HK-2 (cell line): ENCODE measurements at regions not wholly inside any gene's neighbourhood (a gene's known extent, or its start where the extent isn't known, plus 50 kb on each side); places are given as distances from the start of the nearest gene placed in this dataset.

Experiments used
- DNase-seq: peaks from one replicate; pipeline ENCODE4 v3.0.0-alpha.2; 2018; ENCODE audit not compliant: unreplicated experiment

DNA sequence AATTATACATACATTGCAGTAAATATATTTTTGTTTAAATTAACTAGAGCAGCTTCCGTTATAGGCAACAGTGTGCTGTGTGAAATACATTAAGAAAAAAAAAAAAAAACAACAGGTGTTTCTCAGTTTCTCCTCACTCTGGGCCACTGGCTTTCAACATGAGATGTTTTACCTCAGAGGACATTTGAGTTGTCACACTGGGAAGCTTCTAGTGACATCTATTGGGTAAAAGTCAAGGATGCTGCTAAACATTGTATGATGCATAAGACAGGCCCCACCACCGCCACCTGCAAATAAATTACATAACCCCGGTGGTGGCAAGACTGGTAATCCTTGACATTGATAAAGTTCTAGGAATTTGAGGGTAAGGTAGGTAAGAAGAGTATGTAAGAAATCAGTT, 1512.2 kb downstream of the C4orf33 start:
- no peak for DNase-seq

DNA sequence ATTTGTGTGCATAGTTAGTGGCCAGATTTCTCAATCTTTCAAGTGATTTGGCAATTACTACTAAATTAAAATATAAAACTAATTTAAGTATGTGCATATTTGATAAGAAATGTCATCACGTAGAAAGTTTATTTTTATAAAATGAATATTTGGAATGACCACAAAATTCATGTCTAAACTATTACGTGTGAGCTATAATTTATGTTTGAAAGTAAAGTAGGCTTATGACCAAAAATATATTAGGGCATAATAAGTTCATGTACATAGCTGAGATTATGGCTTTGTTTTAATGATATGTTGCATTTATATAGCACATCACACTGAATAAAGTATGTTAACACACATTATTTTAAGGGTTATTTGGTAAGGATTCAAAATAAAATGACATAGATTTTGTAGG, 1532.6 kb downstream of the C4orf33 start:
- no peak for DNase-seq

DNA sequence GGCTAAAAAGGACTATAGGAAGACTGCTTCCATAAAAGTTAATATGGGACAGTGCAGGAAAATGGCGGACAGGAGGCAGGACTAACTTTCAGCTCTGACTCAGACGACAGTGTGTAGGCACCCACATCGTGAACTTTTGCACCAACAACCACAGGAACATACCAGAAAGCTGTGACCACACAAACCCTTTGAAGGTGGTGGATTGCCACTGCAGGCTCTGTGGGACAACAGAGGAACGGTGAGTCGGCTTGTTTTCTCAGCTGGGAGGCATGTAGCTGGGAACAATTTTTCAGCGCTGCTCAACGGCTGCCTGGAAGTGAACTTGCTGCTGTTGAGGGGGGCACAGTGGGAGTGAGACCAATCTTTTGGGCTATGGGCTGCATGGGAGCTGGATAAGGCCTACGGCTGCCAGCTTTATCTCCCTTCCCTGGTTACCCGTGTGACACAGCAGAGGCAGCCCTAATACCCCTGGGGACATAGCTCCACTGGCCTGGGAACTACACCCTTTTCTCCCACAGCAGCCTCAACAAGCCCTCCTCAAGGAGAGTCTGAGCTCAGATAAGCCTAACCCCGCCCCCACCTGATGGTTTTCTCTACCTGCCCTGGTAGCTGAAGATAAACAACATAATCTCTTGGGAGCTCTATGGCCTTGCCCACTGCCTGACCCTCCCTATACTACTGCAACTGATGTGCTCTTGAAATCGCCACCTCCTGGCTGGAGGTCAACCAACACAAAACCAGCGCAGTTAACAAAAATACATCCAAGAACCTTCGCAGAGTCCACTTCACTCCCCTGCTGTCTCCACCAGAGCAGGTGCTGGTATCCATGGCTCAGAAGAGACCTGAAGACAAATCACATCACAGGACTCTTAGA, 1537.0 kb downstream of the C4orf33 start:
- no peak for DNase-seq

DNA sequence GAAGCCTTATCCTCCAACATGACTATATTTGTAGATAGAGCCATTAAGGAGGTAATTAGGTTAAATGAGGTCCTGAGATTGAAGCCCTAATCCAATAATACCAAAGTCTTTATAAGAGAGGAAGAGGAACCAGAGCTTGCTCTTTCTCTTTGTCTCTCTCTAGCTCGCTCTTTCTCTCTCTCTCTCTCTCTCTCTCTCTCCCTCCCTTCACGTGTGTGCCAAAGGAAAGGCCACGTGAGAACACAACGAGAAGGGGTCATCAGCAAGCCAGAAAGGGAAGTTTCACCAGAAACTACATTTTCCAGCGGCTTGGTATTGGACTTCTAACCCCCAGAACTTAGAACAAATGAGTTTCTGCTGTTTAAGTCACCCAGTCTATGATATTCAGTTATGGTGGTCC, 1540.5 kb downstream of the C4orf33 start:
- no peak for DNase-seq

DNA sequence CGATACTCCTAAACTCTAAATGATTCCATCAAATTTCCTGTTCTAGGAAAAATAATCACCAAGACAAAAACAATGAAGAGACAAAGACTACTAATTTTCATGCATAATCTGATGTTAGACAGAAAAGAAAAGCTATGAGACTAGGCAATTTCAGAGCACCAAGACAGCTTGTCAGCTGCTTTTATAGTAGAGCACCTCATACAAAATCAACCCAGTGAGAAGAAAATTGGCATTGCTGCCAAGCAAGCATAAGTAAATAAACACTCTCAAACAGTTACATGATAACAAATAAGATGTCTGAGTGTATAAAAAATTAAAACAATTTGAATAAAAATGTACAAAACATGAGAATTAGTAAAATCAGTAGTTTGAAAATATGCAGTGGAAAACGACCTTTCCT, 1544.6 kb downstream of the C4orf33 start:
- no peak for DNase-seq

DNA sequence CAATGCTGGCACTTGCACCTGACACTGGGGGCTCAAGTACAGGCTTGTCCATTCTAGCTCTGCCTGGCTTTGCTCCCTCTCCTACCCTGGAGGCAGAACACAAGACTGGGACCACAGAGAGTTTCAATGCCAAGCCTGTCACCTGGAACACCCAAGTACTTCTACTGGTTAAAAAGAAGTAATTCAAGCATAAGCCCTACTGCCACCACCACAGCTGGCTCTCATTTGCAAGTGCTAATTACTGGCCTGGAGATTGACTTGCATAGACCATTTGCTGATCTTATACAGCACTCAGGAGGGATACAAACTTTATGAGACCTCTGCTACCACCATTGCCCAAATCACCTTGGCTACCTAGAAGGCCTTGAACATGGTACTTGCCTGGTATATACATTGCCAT, 1550.9 kb downstream of the C4orf33 start:
- DNase-seq, result no peak

DNA sequence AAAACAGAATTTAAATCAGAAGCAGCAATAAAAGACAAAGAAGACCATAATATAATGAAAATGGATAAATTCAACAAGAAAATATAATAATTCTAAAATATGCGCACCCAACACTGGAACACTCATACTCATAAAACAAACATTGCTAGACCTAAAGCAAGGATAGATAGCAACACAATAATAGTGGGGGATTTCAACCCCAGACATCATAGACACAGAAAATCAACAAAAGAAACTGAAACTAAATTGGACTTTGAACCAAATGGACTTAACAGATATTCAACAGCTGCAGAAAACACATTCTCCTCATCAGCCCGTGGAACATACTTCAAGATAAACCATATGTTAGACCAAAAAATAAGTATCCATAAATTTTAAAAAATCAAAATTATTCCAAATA, 1552.6 kb downstream of the C4orf33 start:
- no peak for DNase-seq

DNA sequence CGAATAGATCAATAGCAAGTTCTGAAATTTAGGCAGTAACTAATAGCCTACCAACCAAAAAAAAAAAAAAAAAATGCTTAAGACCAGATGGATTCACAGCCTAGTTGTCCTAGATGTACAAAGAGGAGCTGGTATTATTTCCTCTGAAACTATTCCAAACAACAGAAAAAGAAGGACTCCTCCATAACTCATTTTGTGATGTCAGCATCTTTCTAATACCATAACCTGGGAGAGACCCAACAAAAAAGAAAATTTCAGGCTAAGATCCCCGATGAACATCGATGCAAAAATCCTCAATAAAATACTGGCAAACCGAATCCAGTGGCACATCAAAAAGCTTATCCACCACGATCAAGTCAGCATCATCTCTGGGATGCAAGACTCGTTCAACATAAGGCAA, 1557.9 kb downstream of the C4orf33 start:
- DNase-seq, result no peak

DNA sequence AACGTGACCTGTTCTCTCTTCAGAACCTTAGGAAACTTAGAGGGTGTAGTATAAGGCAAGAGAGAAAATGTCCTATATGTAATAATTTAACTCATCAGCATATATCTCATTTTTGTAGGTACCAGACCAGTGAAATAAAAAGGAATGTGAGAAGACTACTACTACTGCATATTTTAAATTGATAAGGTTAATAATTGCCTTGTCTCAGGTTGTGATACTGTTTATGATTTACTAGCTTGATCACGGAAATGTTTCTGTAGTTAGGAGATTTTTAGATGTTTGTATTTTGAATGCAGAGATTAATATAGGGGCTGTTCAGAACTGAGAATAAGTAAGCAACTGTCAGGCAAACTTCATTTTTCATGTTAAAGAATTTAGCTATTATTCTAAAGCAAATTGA, 1563.4 kb downstream of the C4orf33 start:
- no peak for DNase-seq

DNA sequence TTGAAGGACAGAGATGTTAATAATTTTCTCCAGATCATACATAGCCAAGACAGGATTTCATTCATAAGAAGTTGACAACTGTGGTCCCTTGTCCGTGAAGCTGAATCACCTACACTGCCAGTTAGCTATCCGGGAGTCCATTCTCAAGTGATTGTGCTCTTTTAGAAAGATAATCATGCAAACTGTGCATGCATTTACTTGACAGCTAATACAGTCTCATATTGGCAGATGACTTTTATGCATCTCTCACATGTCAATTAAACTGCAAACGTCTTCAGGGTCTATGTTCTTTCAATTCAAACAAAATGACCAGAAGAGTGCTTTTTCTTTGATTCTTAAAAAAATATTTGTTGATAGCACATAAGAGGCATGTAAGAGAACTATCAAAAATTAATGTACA, 1572.9 kb downstream of the C4orf33 start:
- no peak for DNase-seq

DNA sequence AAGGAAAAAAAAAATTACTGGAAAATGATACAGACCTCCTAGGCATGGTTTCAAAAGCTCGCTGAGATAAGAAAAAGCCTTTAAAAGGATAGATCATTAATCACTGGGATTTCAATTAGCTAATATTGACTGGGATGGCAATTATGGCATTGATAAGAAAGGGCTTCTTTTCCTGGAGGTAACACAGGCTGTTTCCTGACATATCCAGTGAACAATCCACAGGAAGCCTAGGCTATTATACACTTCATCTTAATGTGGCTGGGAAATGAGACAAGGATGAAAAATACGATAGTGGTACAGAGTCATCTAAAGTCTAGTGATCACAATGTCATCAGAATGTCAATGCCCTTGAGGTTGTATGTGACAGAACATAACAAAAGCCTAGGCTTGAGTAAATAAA, 1579.3 kb downstream of the C4orf33 start:
- DNase-seq, result no peak

DNA sequence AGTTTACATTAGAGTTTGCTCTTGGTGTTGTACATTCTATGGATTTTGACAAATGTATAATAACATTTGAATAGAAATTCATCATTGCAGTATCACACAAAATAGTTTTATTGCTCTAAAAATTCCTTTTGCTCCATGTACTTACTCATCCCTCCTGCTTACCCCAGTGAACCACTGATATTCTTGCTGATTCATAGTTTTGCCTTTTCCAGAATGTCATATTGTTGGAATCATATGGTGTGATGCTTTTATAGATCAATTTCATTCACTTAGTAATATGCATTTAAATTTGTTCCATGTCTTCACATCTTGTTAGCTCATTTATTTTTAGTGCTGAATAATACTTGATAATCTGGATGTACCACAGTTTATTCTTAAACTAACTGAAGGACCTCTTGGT, 1593.2 kb downstream of the C4orf33 start:
- DNase-seq, result no peak

DNA sequence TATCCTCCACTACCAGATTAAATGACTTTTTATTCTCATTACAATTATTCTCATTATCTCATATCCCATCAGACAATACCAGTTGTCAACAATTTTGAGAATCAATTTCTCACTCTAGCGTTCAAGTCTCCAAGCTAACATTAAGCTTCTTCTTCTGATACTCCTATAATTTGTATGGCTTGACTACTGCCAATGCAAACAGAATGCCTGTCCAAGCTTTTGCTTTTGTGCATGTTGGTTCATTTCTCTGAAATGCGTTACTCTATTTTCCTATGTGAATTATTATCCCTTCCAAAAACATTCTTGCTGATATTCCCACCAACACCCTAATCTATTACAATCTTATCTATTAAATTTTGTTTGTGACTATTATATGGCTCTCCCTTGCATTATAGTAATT, 1602.3 kb downstream of the C4orf33 start:
- DNase-seq, result no peak

DNA sequence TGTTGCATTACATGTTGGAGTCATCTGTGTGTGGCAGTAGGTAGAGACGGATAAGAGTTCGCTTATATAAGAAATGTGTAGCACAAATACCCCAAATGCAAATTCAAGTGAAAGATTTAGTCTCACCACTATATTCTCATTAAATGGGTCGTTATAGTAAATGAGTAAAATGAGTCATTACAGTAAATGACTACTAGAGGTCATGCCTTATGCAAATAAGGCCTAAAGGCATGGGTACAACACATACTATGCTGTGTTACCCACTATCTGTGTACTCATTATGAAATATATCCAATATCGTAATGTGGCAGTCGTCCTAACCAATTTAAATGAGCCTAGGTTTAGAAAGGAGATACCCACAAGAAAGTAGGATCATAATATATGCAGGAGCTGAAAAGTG, 1603.1 kb downstream of the C4orf33 start:
- DNase-seq, result no peak

DNA sequence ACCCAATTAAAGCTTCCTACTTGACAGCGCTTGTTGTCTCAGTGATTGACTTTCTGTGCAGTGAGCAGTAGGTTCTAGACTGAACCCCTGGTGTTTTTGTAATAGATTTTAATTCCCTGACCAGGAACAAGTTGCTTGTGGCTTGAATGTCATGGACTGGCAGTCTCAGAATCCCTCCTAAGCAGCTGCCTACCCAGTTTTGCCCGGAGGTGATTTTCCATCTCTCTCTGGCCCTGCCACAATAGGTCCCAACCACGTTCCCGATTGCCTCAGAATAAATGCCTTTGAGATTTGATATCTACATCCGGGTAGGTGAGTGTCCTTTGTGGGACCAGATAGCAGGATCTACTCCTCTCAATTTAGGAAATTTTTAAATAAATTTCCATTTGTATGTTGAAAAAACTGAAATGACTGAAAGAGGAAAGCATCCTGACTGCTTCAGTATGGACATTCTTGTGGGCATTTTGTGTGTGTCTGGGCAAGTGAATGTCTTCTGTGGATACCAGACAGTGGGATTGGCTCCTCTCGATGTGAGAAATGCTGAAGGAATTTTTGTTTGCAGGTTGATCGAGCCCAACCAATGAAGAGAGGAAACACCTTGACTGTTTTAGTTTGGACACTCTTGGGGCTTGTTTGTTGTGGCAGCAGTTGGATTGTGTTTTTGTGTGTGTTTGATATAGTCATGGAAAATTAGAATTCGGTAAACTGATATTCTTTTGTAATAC, 1607.4 kb downstream of the C4orf33 start:
- peak; percentile 2 for DNase-seq

DNA sequence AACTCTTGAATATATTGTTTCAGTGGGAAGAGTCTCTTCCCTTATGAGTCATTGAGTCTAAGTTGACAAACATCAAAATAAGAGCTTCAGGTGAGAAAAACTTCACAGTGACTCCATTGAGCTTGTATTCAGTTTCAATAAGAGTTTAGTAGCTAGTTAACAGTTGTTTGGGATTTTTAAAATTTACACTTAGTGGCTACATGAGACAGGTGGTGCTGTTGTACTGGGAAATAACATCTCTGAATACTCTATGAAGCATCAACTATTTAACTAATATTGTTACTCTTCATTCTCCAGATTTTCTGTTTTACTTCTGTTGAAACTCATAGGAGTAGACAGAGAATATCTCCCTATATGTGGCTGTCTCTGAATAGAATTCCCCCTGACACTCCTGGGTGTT, 1609.1 kb downstream of the C4orf33 start:
- DNase-seq, result no peak

DNA sequence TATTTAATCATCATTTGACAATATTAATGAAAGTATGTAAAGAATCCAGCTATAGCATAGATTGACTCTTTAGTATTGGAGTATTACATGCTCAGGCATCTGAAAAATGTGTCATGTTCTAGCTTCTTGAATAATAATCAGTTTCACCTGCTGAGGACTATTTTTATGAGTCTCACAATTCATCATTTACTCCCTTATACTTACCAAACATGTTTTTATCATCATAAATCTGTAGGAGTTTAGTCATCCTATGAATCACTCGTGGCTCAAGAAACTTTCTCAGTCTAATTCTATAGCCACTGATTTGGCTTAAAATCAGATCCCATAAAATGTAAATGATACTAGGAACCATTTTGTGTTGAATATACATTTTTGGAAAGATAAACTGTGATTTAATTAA, 1616.1 kb downstream of the C4orf33 start:
- no peak for DNase-seq

DNA sequence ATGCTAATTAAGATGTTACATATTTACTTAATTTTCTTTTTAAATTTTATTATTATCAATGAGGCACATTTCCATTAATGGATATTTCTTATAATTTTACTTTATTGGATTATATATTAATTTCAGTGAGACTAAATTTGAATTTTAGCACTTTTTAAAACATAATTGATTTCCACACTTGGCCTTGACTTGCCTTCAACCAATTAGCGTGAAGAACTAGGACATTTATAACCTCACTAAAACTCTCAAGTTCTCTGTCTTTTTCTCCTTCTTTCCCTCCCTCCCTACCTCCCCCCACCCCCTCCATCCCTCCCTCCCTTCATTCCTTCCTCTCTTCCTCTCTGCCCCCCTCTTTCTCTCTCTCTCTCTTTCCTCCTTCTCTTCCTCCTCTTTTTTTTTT, 1618.1 kb downstream of the C4orf33 start:
- no peak for DNase-seq

DNA sequence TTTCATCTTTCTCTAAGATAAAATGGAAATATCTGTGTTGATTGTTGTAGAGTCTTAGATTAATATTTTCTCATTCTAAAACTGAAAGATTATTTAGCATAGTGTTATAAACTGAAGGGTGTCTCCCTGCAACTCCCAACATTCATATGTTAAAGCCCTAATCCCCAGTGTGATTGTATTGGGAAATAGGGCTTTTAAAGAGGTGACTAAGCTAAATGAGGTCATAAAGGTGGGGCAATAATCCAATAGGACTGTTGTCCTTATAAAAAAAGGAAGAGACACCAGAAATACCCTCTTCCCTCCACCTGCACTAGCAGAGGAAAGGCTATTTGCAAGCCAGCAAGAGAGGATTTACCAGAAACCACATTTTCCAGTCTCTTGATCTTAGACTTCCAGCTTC, 1626.4 kb downstream of the C4orf33 start:
- DNase-seq, result no peak

DNA sequence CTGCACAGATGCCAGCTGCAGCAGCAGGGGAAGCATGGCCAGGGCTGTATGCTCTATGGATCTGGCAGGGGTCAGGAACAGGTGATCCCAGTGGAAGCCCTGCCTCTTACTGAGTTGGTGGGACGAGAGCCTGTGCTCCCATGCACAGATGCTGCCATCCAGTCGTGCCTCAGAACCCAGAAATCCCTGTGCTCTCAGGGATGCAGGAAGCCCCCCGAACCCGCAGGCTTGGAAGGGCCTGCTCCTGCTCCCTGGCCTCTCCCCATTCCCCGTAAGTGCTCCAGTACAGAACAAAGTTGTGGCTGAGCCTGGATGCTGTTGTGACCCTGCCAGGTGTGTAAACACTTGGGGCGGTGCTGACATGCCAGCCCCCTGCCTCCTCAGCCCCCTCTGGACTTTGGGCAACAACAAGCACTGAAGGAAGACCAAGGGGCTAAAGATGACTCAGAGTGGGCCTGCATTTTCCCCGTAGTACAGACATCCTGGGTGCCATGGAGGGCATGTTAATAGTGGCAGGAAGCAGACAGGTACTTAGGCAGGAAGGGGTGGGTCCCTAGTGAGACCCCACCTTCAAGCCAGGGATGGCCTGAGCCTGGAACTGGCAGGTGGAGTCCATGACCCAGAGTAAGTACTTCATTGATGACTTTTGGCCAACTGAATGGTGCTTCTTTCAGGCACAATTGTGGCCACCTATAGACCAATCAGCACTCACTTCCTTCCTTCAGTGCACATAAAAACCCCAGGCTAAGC, 1640.7 kb downstream of the C4orf33 start:
- no peak for DNase-seq

DNA sequence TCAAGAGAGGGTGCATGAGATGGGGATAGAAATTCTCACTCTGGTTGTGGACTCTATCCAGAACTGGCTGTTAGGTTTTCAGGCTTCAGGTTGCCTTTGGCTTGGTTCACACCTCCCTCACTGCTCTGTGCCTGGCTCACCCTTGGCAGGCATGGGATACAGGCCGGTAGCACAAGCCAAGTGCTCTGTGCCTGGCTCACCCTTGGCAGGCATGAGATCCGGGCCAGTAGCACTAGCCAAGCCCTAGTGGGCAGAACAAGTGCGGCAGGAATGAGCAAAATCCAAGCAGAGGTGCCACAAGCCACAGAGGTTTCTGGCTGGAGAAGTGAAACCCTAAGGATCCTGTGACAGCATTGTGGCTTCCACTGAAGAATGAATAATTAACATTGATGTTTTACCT, 1642.3 kb downstream of the C4orf33 start:
- no peak for DNase-seq

DNA sequence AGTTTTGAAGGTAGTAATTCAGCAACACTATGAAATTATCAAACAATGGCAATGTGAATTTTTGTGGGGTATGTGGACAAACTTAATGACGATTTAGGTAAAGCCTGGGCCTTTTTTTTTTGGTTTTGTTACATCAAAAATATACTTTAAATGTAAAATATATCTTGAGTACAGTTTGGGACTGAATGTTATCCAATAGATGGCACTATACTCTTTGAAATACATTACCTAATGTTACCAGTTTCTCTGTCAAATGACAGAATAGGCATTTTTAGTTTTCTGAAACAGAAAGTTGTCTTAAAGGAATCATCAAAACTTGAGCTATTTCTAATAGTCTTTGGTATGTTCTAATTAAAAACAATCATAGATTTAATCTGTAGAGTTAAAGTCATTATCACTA, 1651.9 kb downstream of the C4orf33 start:
- no peak for DNase-seq

DNA sequence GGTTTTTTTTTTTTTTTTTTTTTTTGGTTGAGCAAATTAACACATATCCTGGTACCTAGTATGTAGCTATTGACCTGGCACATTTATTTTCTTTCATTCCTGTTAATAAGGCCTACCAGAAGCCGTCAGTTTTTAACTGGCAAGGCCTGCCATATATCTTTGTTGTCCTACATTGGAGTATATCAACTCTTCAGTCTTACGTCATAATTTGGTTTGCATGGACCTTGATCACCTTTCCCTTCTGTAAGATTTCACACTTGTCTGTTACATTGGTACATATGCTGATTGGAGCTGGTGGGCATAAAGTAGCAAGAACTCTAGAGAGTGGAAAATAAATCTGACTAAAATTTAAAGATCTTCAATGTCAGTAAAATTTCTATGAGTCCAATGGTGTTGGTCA, 1658.0 kb downstream of the C4orf33 start:
- DNase-seq, result no peak
